Gastrocnemius medialis (tissue), 4 donors: ENCODE measurements at regions not wholly inside any gene's neighbourhood (a gene's known extent, or its start where the extent isn't known, plus 50 kb on each side); places are given as distances from the start of the nearest gene placed in this dataset.

Source experiments
- ATAC-seq, 2 donors: fragments of 150-250 bp; one replicate each; pipeline ENCODE4 v1.9.1; 2016
- DNase-seq, 2 donors: peaks; one replicate each; pipeline ENCODE4 v3.0.0-alpha.2; 2019
- H3K27ac ChIP-seq, 4 donors: fragments of 200-600 bp; sonication (generic); 1 replicate in 1 of 4; 2 replicates in 3 of 4; pipeline ENCODE4 v1.5.1; 2016 to 2018; ENCODE audit warnings: mild to moderate bottlenecking in 2 of 4, moderate library complexity in 1 of 4
- H3K27me3 ChIP-seq, 3 donors: fragments of 200-600 bp; sonication (generic) in 2 of 3; 1 replicate in 1 of 3; 2 replicates in 2 of 3; pipeline versions ENCODE4 v1.5.1 to v1.6.0; 2016 to 2019; ENCODE audit warnings: mild to moderate bottlenecking in 1 of 3, moderate library complexity in 1 of 3
- H3K36me3 ChIP-seq, 2 donors: fragments of 200-600 bp; sonication (generic) in 1 of 2; one replicate each; pipeline ENCODE4 v1.5.1; 2017 to 2018
- H3K4me1 ChIP-seq, 2 donors: fragments of 200-600 bp; sonication (generic) in 1 of 2; one replicate each; pipeline ENCODE4 v1.5.1; 2016 to 2017; ENCODE audit warnings: mild to moderate bottlenecking in 2 of 2
- H3K4me3 ChIP-seq, 4 donors: fragments of 200-600 bp; sonication (generic) in 3 of 4; 1 replicate in 1 of 4; 2 replicates in 3 of 4; pipeline ENCODE4 v1.5.1; 2016 to 2019; ENCODE audit warnings: mild to moderate bottlenecking in 2 of 4
- H3K9me3 ChIP-seq, 3 donors: fragments of 200-600 bp; sonication (generic) in 2 of 3; 1 replicate in 1 of 3; 2 replicates in 2 of 3; pipeline ENCODE4 v1.5.1; 2016 to 2019
- POLR2A ChIP-seq, 2 donors: fragments of 450-650 bp; IDR thresholded peaks; one replicate each; pipeline ENCODE4 v1.6.1; 2017; ENCODE audit warnings: antibody characterized with exemption in 2 of 2, mild to moderate bottlenecking in 2 of 2, moderate library complexity in 2 of 2
- in situ Hi-C, 4 donors: fragments of 200-750 bp; cut with MboI; loops; one replicate each; pipeline versions ENCODE4 v1.15.0 to v1.8.0; 2017; ENCODE audit warnings: low sequenced_read_pairs in 4 of 4
- intact Hi-C: fragments of 100-400 bp; cut with DNase I; formaldehyde crosslinking; loops from one replicate; pipeline ENCODE4 v1.15.1; 2023; ENCODE audit warnings: low total_unique reads
- TF ChIP-seq, protein P1 (sequence below), 5 experiments: fragments of 450-650 bp in 3 of 5; fragments of 200-600 bp in 2 of 5; sonication (generic) in 2 of 5; IDR thresholded peaks in 4 of 5; conservative IDR thresholded peaks in 1 of 5; 1 replicate in 4 of 5; 2 replicates in 1 of 5; pipeline ENCODE4 v1.5.1; 2016 to 2019; ENCODE audit warnings: antibody characterized with exemption in 5 of 5, mild to moderate bottlenecking in 3 of 5, moderate library complexity in 3 of 5

DNA sequence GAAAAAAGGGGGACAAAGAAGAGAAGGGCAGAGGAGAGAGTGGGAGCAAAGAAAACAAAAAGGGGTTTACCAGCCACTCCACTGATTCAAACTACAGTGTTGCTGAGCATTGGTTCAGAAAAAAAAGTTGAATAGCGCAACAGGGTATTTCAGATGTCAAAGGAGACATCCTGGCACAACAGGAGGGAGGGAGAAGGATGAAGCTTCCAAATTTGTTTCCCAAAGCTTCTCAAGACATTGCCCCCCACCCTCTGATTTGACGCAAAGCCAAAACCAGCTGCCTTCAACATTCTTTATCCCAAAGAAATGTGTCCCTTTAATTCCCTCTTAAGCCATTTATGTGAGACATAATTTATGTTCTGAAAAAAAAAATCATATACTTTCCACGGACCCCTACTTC, 105.5 kb upstream of the TNC start:
- no peak overlapping the region for H3K4me3 ChIP-seq
- no peaks in the 10 kb centered on the region for H3K9me3 ChIP-seq
- DNase-seq, result no peak
- H3K4me1 ChIP-seq, result no peaks in the 10 kb centered on the region
- no peak for ATAC-seq
- TF ChIP-seq, protein P1, sequence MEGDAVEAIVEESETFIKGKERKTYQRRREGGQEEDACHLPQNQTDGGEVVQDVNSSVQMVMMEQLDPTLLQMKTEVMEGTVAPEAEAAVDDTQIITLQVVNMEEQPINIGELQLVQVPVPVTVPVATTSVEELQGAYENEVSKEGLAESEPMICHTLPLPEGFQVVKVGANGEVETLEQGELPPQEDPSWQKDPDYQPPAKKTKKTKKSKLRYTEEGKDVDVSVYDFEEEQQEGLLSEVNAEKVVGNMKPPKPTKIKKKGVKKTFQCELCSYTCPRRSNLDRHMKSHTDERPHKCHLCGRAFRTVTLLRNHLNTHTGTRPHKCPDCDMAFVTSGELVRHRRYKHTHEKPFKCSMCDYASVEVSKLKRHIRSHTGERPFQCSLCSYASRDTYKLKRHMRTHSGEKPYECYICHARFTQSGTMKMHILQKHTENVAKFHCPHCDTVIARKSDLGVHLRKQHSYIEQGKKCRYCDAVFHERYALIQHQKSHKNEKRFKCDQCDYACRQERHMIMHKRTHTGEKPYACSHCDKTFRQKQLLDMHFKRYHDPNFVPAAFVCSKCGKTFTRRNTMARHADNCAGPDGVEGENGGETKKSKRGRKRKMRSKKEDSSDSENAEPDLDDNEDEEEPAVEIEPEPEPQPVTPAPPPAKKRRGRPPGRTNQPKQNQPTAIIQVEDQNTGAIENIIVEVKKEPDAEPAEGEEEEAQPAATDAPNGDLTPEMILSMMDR (IDR thresholded peaks at IDR 0.05 in 4 of 5, conservative IDR thresholded peaks at IDR 0.05 in 1 of 5), result no peak
- no peak for TF ChIP-seq POLR2A (IDR thresholded peaks at IDR 0.05)
- no peak overlapping the region for H3K27ac ChIP-seq
- intact Hi-C loops (no loop called here), in situ Hi-C loops (no loop called here)
- H3K27me3 ChIP-seq, result no peaks in the 10 kb centered on the region
- H3K36me3 ChIP-seq, result no peaks in the 10 kb centered on the region

DNA sequence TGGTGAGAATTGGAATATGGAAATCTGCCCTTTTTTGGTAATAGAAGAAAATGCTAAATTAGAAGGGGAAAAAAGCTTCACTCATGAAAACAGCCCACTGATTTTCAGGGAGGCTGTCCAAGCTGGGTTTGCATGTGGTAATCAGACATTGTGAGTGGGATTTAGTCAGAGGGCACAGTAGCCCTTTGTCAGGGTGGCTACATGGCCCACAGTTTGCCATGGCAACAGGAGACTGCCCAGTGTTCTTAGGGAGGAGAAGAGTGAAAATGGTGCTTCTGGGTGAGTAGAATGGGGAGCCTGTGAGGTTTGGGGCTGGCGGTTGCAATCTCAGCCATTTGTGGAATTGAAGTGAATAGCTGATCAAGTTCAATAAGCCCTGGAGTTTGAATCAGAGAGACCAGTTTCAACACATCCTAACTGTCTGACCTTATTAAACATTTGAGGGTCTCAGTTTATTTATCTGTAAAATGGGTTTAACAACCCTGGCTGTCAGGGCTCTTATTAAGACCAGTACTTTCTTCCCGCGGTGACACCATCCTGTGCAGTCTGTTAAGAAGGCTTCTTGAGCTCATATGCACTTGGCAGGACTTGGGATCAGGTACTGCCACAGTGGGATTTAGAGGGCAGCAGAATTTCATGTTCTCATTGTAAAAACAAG, 107.6 kb upstream of the TNC start:
- H3K4me1 ChIP-seq, result no peaks in the 10 kb centered on the region
- TF ChIP-seq POLR2A (IDR thresholded peaks at IDR 0.05), result no peak
- TF ChIP-seq, protein P1 (IDR thresholded peaks at IDR 0.05 in 4 of 5, conservative IDR thresholded peaks at IDR 0.05 in 1 of 5), result no peak
- H3K36me3 ChIP-seq, result no peaks in the 10 kb centered on the region
- H3K27ac ChIP-seq, result no peak overlapping the region
- ATAC-seq (no peak), DNase-seq (no peak)
- H3K4me3 ChIP-seq, result no peak overlapping the region
- no peaks in the 10 kb centered on the region for H3K9me3 ChIP-seq
- in situ Hi-C loops (no loop called here), intact Hi-C loops (no loop called here)
- H3K27me3 ChIP-seq, result no peaks in the 10 kb centered on the region

DNA sequence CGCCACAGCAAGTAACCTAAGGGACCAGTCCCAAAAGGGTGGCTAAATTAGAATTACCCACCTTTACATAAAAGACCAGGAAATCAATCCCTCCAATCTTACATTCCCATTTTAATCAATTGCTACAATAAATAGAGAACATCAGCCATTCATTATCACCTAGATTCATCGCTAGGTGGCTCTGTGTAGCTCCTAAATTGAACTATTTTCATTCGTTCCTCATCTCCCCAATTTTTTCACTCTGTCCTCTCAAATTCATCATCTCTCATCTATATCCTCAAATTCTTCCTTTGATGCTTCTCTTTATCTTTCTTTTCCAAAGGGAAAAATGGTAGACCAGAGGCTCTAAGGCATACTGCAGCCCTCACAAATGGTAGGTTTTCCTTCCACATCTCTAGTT, 108.2 kb upstream of the TNC start:
- H3K36me3 ChIP-seq, result no peaks in the 10 kb centered on the region
- TF ChIP-seq POLR2A (IDR thresholded peaks at IDR 0.05), result no peak
- TF ChIP-seq, protein P1 (IDR thresholded peaks at IDR 0.05 in 4 of 5, conservative IDR thresholded peaks at IDR 0.05 in 1 of 5), result no peak
- no peak for DNase-seq
- no peak for ATAC-seq
- H3K27me3 ChIP-seq, result no peaks in the 10 kb centered on the region
- H3K9me3 ChIP-seq, result no peaks in the 10 kb centered on the region
- intact Hi-C loops (no loop called here), in situ Hi-C loops (no loop called here)
- H3K4me3 ChIP-seq, result no peak overlapping the region
- no peaks in the 10 kb centered on the region for H3K4me1 ChIP-seq
- H3K27ac ChIP-seq, result no peak overlapping the region

DNA sequence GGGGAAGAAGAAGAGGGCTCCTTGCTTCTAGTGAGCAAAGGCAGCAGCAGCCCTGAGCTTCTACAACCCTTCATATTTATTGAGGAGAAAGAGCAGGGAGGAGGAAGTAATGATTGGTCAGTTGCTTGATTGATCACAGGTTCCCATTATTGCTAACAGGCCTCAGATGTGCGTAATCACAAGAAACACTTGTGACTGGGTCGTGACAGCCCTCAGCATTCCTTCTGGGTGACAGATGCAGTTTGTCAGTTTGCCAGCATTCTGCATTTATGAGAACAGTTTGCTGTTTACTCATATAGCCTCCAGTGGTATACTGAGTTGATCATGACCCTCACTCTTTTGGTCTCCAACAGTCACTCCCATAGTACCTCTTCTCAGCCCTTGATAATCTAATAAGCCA, 111.5 kb upstream of the TNC start:
- intact Hi-C loops (no loop called here), in situ Hi-C loops (no loop called here)
- no peaks in the 10 kb centered on the region for H3K36me3 ChIP-seq

More for the DNA sequence above, 111.5 kb upstream of the TNC start:
- H3K4me3 ChIP-seq, result no peak overlapping the region
- TF ChIP-seq, protein P1 (IDR thresholded peaks at IDR 0.05 in 4 of 5, conservative IDR thresholded peaks at IDR 0.05 in 1 of 5), result no peak
- no peak for TF ChIP-seq POLR2A (IDR thresholded peaks at IDR 0.05)
- no peak for DNase-seq
- H3K27me3 ChIP-seq, result no peaks in the 10 kb centered on the region
- H3K9me3 ChIP-seq, result no peaks in the 10 kb centered on the region
- H3K4me1 ChIP-seq, result no peaks in the 10 kb centered on the region
- ATAC-seq, result no peak
- no peak overlapping the region for H3K27ac ChIP-seq
